ENCODE measurements at regions not wholly inside any gene's neighbourhood (a gene's known extent, or its start where the extent isn't known, plus 50 kb on each side); places are given as distances from the start of the nearest gene placed in this dataset.

- TF ChIP-seq CTCF (IDR thresholded peaks at IDR 0.05) (no peak), EP300 (IDR thresholded peaks at IDR 0.05) (no peak), POLR2A (IDR thresholded peaks at IDR 0.05; ENCODE audit: low read length) (no peak), RARB (CRISPR knock-in tag; IDR thresholded peaks at IDR 0.05) (no peak), JUN (IDR thresholded peaks at IDR 0.05) (no peak), NFE2L2 (conservative IDR thresholded peaks at IDR 0.05; ENCODE audit: low read length) (no peak), TP53 (CRISPR knock-in tag; IDR thresholded peaks at IDR 0.05) (no peak), HOXB13 (CRISPR knock-in tag; IDR thresholded peaks at IDR 0.05; ENCODE audit: low read depth) (no peak), CHD2 (IDR thresholded peaks at IDR 0.05; ENCODE audit: low read length, partially characterized antibody) (no peak), MAX (IDR thresholded peaks at IDR 0.05) (no peak), RAD21 (conservative IDR thresholded peaks at IDR 0.05 in 1 of 2, IDR thresholded peaks at IDR 0.05 in 1 of 2) (no peak)
- TF ChIP-seq, protein P1, sequence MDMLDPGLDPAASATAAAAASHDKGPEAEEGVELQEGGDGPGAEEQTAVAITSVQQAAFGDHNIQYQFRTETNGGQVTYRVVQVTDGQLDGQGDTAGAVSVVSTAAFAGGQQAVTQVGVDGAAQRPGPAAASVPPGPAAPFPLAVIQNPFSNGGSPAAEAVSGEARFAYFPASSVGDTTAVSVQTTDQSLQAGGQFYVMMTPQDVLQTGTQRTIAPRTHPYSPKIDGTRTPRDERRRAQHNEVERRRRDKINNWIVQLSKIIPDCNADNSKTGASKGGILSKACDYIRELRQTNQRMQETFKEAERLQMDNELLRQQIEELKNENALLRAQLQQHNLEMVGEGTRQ (IDR thresholded peaks at IDR 0.05): no peak
- TF ChIP-seq, protein P2, sequence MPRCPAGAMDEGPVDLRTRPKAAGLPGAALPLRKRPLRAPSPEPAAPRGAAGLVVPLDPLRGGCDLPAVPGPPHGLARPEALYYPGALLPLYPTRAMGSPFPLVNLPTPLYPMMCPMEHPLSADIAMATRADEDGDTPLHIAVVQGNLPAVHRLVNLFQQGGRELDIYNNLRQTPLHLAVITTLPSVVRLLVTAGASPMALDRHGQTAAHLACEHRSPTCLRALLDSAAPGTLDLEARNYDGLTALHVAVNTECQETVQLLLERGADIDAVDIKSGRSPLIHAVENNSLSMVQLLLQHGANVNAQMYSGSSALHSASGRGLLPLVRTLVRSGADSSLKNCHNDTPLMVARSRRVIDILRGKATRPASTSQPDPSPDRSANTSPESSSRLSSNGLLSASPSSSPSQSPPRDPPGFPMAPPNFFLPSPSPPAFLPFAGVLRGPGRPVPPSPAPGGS (IDR thresholded peaks at IDR 0.05): no peak
These were observed 114.7 kb upstream of the CARD11 start for GRCh38 chr7:3158341-3158760.

Data from A549 (cell line).